GM12872 (cell line): ENCODE measurements at regions not wholly inside any gene's neighbourhood (a gene's known extent, or its start where the extent isn't known, plus 50 kb on each side); places are given as distances from the start of the nearest gene placed in this dataset.

Experiments used
- TF ChIP-seq, protein P1 (sequence below): IDR thresholded peaks from 3 replicates; pipeline ENCODE4 v1.5.1; 2011; ENCODE audit warnings: low read depth, mild to moderate bottlenecking, low read length, moderate library complexity; ENCODE audit not compliant: insufficient read depth

DNA sequence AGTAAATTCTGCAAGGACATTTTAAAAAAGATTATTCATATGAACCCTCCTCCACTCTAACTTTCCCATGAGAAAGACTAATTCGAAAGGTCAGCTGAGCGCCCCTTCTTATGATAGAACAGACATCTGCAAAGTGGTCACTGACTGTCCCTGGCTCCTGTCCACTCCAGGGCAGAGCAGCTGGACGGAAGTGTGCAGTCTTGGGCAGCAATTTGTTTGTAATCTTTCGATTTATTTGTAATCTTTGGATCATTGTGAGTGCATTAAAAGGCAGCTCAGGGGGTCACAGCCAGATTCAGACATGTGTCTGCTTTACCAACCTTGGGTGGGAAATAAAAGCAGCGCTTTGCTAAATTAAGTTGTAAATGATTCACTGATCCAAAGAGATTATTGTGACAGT lies 158.8 kb upstream of the ADARB2 start:
- TF ChIP-seq, protein P1, sequence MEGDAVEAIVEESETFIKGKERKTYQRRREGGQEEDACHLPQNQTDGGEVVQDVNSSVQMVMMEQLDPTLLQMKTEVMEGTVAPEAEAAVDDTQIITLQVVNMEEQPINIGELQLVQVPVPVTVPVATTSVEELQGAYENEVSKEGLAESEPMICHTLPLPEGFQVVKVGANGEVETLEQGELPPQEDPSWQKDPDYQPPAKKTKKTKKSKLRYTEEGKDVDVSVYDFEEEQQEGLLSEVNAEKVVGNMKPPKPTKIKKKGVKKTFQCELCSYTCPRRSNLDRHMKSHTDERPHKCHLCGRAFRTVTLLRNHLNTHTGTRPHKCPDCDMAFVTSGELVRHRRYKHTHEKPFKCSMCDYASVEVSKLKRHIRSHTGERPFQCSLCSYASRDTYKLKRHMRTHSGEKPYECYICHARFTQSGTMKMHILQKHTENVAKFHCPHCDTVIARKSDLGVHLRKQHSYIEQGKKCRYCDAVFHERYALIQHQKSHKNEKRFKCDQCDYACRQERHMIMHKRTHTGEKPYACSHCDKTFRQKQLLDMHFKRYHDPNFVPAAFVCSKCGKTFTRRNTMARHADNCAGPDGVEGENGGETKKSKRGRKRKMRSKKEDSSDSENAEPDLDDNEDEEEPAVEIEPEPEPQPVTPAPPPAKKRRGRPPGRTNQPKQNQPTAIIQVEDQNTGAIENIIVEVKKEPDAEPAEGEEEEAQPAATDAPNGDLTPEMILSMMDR, result no peak

- TF ChIP-seq, protein P1, result no peak
Observed at GRCh38 chr10:1895691-1896090, 158.4 kb upstream of the ADARB2 start.

GRCh38 chr10:1894912-1895311 lies 157.6 kb upstream of the ADARB2 start:
- TF ChIP-seq, protein P1, result no peak

DNA sequence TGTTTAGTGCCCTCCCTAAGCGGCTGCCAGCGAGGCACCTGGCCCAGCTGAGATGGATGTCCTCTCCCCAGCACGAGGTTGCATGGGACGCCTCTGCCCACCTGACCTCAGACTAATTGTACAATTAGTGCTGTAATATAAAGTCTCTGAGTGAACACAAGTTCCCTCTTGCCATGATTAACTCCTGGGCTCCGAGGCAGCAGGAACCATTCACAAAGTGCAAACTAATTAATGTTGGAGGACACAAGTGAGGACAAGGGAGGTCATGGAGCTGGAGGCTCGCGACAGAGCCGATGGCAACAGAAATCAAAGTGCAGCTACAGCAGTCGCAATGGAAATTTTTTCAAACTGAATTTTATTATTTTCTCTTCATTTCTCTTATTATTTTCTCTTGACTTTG lies 156.6 kb upstream of the ADARB2 start:
- TF ChIP-seq, protein P1, result no peak

DNA sequence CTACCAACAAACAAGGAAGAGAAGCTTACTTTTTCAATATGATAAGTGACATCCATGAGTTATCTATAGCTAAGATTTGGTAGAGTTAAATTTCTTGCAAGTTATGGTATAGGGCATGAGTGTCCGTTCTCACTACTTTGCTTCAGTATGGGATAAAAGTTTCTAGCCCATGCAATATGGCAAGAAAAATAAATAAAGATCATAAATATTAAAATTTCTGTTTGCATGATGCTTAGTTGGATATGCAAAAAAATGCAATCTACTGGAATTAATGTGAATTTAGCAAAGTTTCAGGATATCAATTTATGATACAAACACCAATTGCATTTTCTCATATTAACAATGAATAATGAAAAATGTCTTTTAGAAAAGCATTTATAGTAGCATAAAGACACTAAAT lies 148.7 kb upstream of the ADARB2 start:
- TF ChIP-seq, protein P1, result no peak

GRCh38 chr10:1882728-1883127 lies 145.4 kb upstream of the ADARB2 start:
- TF ChIP-seq, protein P1, result no peak

DNA sequence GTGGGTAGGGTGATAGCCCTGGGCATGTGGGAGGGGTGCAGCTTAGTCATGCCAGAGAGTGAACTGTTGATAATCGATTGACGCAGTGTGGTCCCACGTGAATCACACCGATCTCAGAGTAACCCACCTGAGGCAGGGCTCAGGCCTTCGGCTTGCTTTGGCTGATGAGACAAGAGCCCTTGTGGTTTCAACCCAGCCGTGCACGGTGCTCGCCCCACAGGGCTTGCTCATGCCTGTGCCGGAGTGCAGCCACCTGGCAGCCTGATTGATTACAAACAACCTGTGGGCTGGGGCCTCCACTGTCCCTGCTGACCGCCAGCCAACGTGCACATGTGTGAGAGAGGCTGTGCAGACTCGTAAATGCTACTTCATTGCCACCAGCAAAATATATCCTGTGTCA lies 144.9 kb upstream of the ADARB2 start:
- TF ChIP-seq, protein P1, result no peak

DNA sequence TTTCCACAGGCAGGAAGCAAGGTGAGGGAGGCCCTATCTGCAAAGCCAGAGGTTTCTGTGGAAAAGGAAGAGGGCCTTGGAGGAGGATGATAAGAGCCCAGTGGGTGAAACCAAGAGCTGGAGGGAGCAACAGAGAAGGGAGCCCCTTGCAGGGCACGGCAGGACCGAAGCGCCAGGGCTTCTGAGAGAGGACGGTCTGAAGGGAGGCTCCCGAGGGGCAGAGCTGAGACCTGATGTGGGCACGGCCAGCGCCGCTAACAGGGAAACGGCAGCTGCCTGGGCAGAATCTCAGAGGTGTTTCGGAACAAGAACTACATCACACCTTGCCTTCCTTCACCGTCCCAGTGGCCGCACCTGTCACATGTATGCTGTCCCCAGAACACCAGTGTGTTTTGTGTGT lies 144.3 kb upstream of the ADARB2 start:
- TF ChIP-seq, protein P1, result no peak
